ENCODE measurements at regions not wholly inside any gene's neighbourhood (a gene's known extent, or its start where the extent isn't known, plus 50 kb on each side); places are given as distances from the start of the nearest gene placed in this dataset.

GRCh38 chr6:165922309-165922794, 245.3 kb downstream of the TBXT start:
- H3K9ac ChIP-seq (ENCODE audit: low read length): no peak overlapping the region
- H3K27ac ChIP-seq (ENCODE audit: low read length): no peak overlapping the region
- H3K9me3 ChIP-seq (ENCODE audit: control insufficient read depth, low read depth, low read length): no peaks in the 10 kb centered on the region
- H3K27me3 ChIP-seq (ENCODE audit: control insufficient read depth, insufficient read depth, low read length): no peaks in the 10 kb centered on the region
- no peaks in the 10 kb centered on the region for H3K36me3 ChIP-seq (ENCODE audit: control insufficient read depth, low read depth, low read length)
- no peak overlapping the region for H3K4me3 ChIP-seq (ENCODE audit: low read length)
- H3K4me1 ChIP-seq (ENCODE audit: control insufficient read depth, low read depth, low read length): no peaks in the 10 kb centered on the region

GRCh38 chr6:165920896-165921671, 246.6 kb downstream of the TBXT start:
- H3K9ac ChIP-seq (ENCODE audit: low read length): no peak overlapping the region
- no peaks in the 10 kb centered on the region for H3K36me3 ChIP-seq (ENCODE audit: control insufficient read depth, low read depth, low read length)
- no peak overlapping the region for H3K27ac ChIP-seq (ENCODE audit: low read length)
- no peaks in the 10 kb centered on the region for H3K27me3 ChIP-seq (ENCODE audit: control insufficient read depth, insufficient read depth, low read length)
- no peak overlapping the region for H3K4me3 ChIP-seq (ENCODE audit: low read length)
- H3K9me3 ChIP-seq (ENCODE audit: control insufficient read depth, low read depth, low read length): no peaks in the 10 kb centered on the region
- H3K4me1 ChIP-seq (ENCODE audit: control insufficient read depth, low read depth, low read length): no peaks in the 10 kb centered on the region

GRCh38 chr6:165917576-165917975, 250.1 kb downstream of the TBXT start:
- Histone ChIP-seq H3K27me3 (ENCODE audit: control insufficient read depth, insufficient read depth, low read length) (no peaks in the 10 kb centered on the region), H3K27ac (ENCODE audit: low read length) (no peak overlapping the region), H3K4me3 (ENCODE audit: low read length) (no peak overlapping the region), H3K9me3 (ENCODE audit: control insufficient read depth, low read depth, low read length) (no peaks in the 10 kb centered on the region), H3K36me3 (ENCODE audit: control insufficient read depth, low read depth, low read length) (no peaks in the 10 kb centered on the region), H3K4me1 (ENCODE audit: control insufficient read depth, low read depth, low read length) (no peaks in the 10 kb centered on the region), H3K9ac (ENCODE audit: low read length) (no peak overlapping the region)

GRCh38 chr6:165915022-165915770, 252.2 kb upstream of the PDE10A start:
- Histone ChIP-seq H3K27me3 (ENCODE audit: control insufficient read depth, insufficient read depth, low read length) (no peaks in the 10 kb centered on the region), H3K9me3 (ENCODE audit: control insufficient read depth, low read depth, low read length) (no peaks in the 10 kb centered on the region), H3K4me3 (ENCODE audit: low read length) (no peak overlapping the region), H3K36me3 (ENCODE audit: control insufficient read depth, low read depth, low read length) (no peaks in the 10 kb centered on the region), H3K4me1 (ENCODE audit: control insufficient read depth, low read depth, low read length) (no peaks in the 10 kb centered on the region), H3K9ac (ENCODE audit: low read length) (no peak overlapping the region), H3K27ac (ENCODE audit: low read length) (no peak overlapping the region)

- H3K27me3 ChIP-seq (ENCODE audit: control insufficient read depth, insufficient read depth, low read length): no peaks in the 10 kb centered on the region
- no peaks in the 10 kb centered on the region for H3K9me3 ChIP-seq (ENCODE audit: control insufficient read depth, low read depth, low read length)
- H3K4me1 ChIP-seq (ENCODE audit: control insufficient read depth, low read depth, low read length): no peaks in the 10 kb centered on the region
- H3K27ac ChIP-seq (ENCODE audit: low read length): no peak overlapping the region
- no peak overlapping the region for H3K4me3 ChIP-seq (ENCODE audit: low read length)
- no peaks in the 10 kb centered on the region for H3K36me3 ChIP-seq (ENCODE audit: control insufficient read depth, low read depth, low read length)
- no peak overlapping the region for H3K9ac ChIP-seq (ENCODE audit: low read length)
These were observed 250.9 kb upstream of the PDE10A start for GRCh38 chr6:165913676-165914570.

- Histone ChIP-seq H3K9me3 (ENCODE audit: control insufficient read depth, low read depth, low read length) (no peaks in the 10 kb centered on the region), H3K27ac (ENCODE audit: low read length) (no peak overlapping the region), H3K27me3 (ENCODE audit: control insufficient read depth, insufficient read depth, low read length) (no peaks in the 10 kb centered on the region), H3K9ac (ENCODE audit: low read length) (no peak overlapping the region), H3K4me1 (ENCODE audit: control insufficient read depth, low read depth, low read length) (no peaks in the 10 kb centered on the region), H3K4me3 (ENCODE audit: low read length) (no peak overlapping the region), H3K36me3 (ENCODE audit: control insufficient read depth, low read depth, low read length) (no peaks in the 10 kb centered on the region)
These were observed 247.3 kb upstream of the PDE10A start for GRCh38 chr6:165910184-165910966.

GRCh38 chr6:165906736-165907135, 243.7 kb upstream of the PDE10A start:
- Histone ChIP-seq H3K36me3 (ENCODE audit: control insufficient read depth, low read depth, low read length) (no peaks in the 10 kb centered on the region), H3K9ac (ENCODE audit: low read length) (no peak overlapping the region), H3K27me3 (ENCODE audit: control insufficient read depth, insufficient read depth, low read length) (no peaks in the 10 kb centered on the region), H3K9me3 (ENCODE audit: control insufficient read depth, low read depth, low read length) (no peaks in the 10 kb centered on the region), H3K4me3 (ENCODE audit: low read length) (no peak overlapping the region), H3K4me1 (ENCODE audit: control insufficient read depth, low read depth, low read length) (no peaks in the 10 kb centered on the region), H3K27ac (ENCODE audit: low read length) (no peak overlapping the region)

GRCh38 chr6:165905744-165906143, 242.7 kb upstream of the PDE10A start:
- H3K27ac ChIP-seq (ENCODE audit: low read length): no peak overlapping the region
- no peaks in the 10 kb centered on the region for H3K9me3 ChIP-seq (ENCODE audit: control insufficient read depth, low read depth, low read length)
- H3K4me1 ChIP-seq (ENCODE audit: control insufficient read depth, low read depth, low read length): no peaks in the 10 kb centered on the region
- no peaks in the 10 kb centered on the region for H3K27me3 ChIP-seq (ENCODE audit: control insufficient read depth, insufficient read depth, low read length)
- H3K4me3 ChIP-seq (ENCODE audit: low read length): no peak overlapping the region
- H3K36me3 ChIP-seq (ENCODE audit: control insufficient read depth, low read depth, low read length): no peaks in the 10 kb centered on the region
- no peak overlapping the region for H3K9ac ChIP-seq (ENCODE audit: low read length)

GRCh38 chr6:165900970-165901369, 237.9 kb upstream of the PDE10A start:
- Histone ChIP-seq H3K27me3 (ENCODE audit: control insufficient read depth, insufficient read depth, low read length) (no peaks in the 10 kb centered on the region), H3K4me1 (ENCODE audit: control insufficient read depth, low read depth, low read length) (no peaks in the 10 kb centered on the region), H3K9ac (ENCODE audit: low read length) (no peak overlapping the region), H3K36me3 (ENCODE audit: control insufficient read depth, low read depth, low read length) (no peaks in the 10 kb centered on the region), H3K9me3 (ENCODE audit: control insufficient read depth, low read depth, low read length) (no peaks in the 10 kb centered on the region), H3K4me3 (ENCODE audit: low read length) (no peak overlapping the region), H3K27ac (ENCODE audit: low read length) (no peak overlapping the region)

- no peaks in the 10 kb centered on the region for H3K27me3 ChIP-seq (ENCODE audit: control insufficient read depth, insufficient read depth, low read length)
- H3K36me3 ChIP-seq (ENCODE audit: control insufficient read depth, low read depth, low read length): no peaks in the 10 kb centered on the region
- no peak overlapping the region for H3K9ac ChIP-seq (ENCODE audit: low read length)
- no peak overlapping the region for H3K27ac ChIP-seq (ENCODE audit: low read length)
- H3K4me1 ChIP-seq (ENCODE audit: control insufficient read depth, low read depth, low read length): no peaks in the 10 kb centered on the region
- H3K9me3 ChIP-seq (ENCODE audit: control insufficient read depth, low read depth, low read length): no peaks in the 10 kb centered on the region
- H3K4me3 ChIP-seq (ENCODE audit: low read length): no peak overlapping the region
These were observed 236.6 kb upstream of the PDE10A start for GRCh38 chr6:165899611-165900010.

Measured in iPS-18a (cell line).